Erythroblast (primary cell): ENCODE measurements at regions not wholly inside any gene's neighbourhood (a gene's known extent, or its start where the extent isn't known, plus 50 kb on each side); places are given as distances from the start of the nearest gene placed in this dataset.

Experiments
- GATA1 ChIP-seq: IDR thresholded peaks from 2 replicates; pipeline ENCODE4 v1.6.1; 2011; ENCODE audit warnings: low read depth, mild to moderate bottlenecking, control low read depth, low read length, moderate library complexity
- POLR2A ChIP-seq: IDR thresholded peaks from 2 replicates; pipeline ENCODE4 v1.6.1; 2011; ENCODE audit warnings: mild to moderate bottlenecking, low read length

GRCh38 chr5:124289641-124290311, 456.7 kb downstream of the ZNF608 start:
- TF ChIP-seq POLR2A = no peak
- TF ChIP-seq GATA1 = no peak
